ENCODE measurements at regions not wholly inside any gene's neighbourhood (a gene's known extent, or its start where the extent isn't known, plus 50 kb on each side); places are given as distances from the start of the nearest gene placed in this dataset.

DNA sequence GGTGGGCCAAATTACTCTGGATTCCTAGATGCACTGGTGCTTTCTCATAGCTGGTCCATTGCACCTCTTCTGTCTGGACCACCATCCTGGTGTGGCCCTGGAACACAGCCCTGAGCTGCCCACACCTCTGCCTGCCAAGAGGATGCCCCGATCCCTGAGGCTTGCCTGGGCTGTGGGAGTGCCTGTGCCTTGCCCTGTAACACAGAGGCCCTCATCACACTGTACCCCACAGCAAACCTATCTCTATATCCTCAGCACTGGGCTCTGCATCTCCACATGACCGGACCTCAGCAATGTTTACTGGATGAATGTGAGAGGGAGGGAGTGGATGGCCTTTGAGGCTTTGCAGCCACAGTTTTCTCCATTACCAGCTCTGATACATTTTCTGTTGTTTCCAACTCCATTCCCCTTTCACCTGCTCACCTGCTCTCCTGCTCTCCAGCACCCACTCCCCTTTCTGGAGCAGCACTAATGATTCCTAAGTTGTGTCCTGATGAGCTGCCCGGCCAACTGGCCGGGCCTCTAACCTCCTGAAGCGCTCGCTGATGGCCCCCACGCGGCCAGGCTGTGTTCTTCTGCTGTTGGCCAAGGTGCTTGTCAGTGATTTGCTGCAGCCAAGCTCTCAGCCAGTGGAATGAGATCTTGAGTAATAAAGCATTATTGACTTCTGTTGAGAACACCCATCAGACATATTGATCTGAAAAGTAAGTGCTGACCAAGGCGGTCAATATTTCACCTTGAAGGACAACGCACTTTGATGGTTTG, 232.6 kb downstream of the TEX29 start:
- H3K4me1 Mint-ChIP-seq (ENCODE audit: unreplicated experiment) = peaks cover 17% of the 10 kb centered on the region
- no peaks in the 10 kb centered on the region for H3K9me3 Mint-ChIP-seq (ENCODE audit: unreplicated experiment)
- no peak for DNase-seq (ENCODE audit: low spot score)
- H3K4me3 Mint-ChIP-seq (ENCODE audit: unreplicated experiment) = no peak overlapping the region
- H3K27me3 Mint-ChIP-seq (ENCODE audit: unreplicated experiment) = peaks cover 4% of the 10 kb centered on the region
- no peaks in the 10 kb centered on the region for H3K36me3 Mint-ChIP-seq (ENCODE audit: low read depth, unreplicated experiment)
- TF ChIP-seq, protein P1, sequence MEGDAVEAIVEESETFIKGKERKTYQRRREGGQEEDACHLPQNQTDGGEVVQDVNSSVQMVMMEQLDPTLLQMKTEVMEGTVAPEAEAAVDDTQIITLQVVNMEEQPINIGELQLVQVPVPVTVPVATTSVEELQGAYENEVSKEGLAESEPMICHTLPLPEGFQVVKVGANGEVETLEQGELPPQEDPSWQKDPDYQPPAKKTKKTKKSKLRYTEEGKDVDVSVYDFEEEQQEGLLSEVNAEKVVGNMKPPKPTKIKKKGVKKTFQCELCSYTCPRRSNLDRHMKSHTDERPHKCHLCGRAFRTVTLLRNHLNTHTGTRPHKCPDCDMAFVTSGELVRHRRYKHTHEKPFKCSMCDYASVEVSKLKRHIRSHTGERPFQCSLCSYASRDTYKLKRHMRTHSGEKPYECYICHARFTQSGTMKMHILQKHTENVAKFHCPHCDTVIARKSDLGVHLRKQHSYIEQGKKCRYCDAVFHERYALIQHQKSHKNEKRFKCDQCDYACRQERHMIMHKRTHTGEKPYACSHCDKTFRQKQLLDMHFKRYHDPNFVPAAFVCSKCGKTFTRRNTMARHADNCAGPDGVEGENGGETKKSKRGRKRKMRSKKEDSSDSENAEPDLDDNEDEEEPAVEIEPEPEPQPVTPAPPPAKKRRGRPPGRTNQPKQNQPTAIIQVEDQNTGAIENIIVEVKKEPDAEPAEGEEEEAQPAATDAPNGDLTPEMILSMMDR (IDR thresholded peaks at IDR 0.05; ENCODE audit: unreplicated experiment) = no peak
- H3K27ac Mint-ChIP-seq (ENCODE audit: unreplicated experiment) = no peak overlapping the region

DNA sequence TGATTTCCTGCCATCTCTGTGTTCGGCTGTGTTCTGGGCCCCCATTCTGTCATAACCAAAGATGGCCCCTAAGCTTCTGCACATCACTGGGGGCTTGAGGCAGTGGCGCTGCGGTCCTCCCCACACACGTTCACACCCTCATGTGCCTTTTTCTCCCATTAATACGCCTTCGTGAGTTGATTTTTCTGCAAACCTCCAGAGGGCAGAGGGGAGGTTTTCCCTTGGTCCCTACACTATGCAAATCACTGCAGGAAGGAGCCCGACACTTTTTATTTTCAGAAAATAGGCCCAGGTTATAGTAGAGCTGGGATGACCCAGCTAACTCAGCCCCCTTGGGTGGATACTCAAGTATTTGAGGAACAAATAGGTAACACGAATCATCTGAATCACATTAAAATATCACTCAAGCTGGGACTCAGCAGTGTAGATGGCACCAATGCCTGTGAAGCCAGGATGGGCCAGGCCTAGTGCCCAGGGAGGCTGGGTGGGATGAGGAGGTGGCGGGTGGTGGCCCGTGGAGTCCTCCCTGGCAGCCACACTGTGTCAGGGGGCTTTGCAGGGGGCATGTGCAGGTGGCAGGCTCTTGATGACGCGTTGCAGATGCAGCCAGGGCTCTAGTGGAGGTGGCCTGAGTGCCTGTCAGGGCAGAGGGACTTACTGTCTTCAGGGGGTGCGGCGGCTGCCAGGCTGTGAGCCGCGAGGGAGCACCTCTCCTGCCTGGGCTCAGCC, 234.3 kb downstream of the TEX29 start:
- Mint-ChIP-seq H3K9me3 (ENCODE audit: unreplicated experiment) (no peaks in the 10 kb centered on the region), H3K36me3 (ENCODE audit: low read depth, unreplicated experiment) (no peaks in the 10 kb centered on the region), H3K27ac (ENCODE audit: unreplicated experiment) (no peak overlapping the region), H3K4me3 (ENCODE audit: unreplicated experiment) (no peak overlapping the region), H3K4me1 (ENCODE audit: unreplicated experiment) (peaks cover 17% of the 10 kb centered on the region), H3K27me3 (ENCODE audit: unreplicated experiment) (peaks cover 11% of the 10 kb centered on the region)
- DNase-seq (ENCODE audit: low spot score) = no peak
- TF ChIP-seq, protein P1 (IDR thresholded peaks at IDR 0.05; ENCODE audit: unreplicated experiment) = no peak

DNA sequence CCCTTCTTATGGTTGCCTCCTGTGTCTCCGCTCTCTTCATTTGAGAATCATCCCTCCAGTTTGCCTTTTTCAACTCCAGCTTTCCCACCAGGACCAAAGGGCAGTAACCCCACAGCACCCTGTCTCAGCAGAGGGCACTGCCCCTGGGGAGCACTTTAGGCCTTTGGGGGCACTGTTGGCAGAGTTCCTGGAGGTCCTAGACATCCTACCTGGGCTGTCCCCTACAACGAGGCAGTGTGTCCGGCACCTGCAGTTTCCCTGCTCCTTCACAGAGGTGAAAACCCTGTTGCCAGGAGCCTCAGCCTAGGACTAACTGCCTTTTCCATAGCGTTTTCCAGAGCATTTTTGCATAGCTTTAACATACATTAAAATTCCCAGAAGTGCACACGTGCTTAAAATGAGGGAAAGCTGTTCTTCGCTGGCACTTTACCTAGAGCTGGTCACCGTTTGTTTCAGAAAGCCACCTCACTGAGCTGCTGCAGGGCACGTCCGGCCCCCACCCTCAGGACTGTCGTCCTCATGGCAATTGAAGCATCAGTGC, 234.9 kb downstream of the TEX29 start:
- Mint-ChIP-seq H3K27me3 (ENCODE audit: unreplicated experiment) (peaks cover 12% of the 10 kb centered on the region), H3K27ac (ENCODE audit: unreplicated experiment) (no peak overlapping the region), H3K4me3 (ENCODE audit: unreplicated experiment) (no peak overlapping the region), H3K9me3 (ENCODE audit: unreplicated experiment) (no peaks in the 10 kb centered on the region), H3K4me1 (ENCODE audit: unreplicated experiment) (peaks cover 20% of the 10 kb centered on the region), H3K36me3 (ENCODE audit: low read depth, unreplicated experiment) (no peaks in the 10 kb centered on the region)
- DNase-seq (ENCODE audit: low spot score) = no peak
- TF ChIP-seq, protein P1 (IDR thresholded peaks at IDR 0.05; ENCODE audit: unreplicated experiment) = no peak

DNA sequence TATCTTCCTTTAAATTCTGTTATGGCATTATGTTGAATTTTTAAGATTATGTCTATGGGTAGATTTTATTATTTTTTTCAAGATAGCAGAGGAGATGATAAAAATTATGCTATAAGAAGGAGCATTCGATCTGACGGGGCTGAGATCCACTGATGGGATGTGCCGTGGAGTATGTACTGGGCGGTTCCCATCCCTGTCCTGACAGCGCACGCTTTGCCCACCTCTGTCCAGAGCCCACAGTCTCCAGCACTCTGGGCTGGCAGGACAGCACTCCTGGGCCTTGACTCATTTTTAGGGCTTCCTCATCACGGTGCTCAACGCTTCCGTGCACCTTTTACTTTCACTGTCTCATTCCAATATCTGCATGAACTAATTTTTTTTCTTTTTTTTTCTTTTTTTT, 235.5 kb downstream of the TEX29 start:
- no peak overlapping the region for H3K4me3 Mint-ChIP-seq (ENCODE audit: unreplicated experiment)
- no peak overlapping the region for H3K27ac Mint-ChIP-seq (ENCODE audit: unreplicated experiment)
- DNase-seq (ENCODE audit: low spot score) = no peak
- peaks cover 21% of the 10 kb centered on the region for H3K4me1 Mint-ChIP-seq (ENCODE audit: unreplicated experiment)
- TF ChIP-seq, protein P1 (IDR thresholded peaks at IDR 0.05; ENCODE audit: unreplicated experiment) = no peak
- H3K36me3 Mint-ChIP-seq (ENCODE audit: low read depth, unreplicated experiment) = no peaks in the 10 kb centered on the region
- no peaks in the 10 kb centered on the region for H3K9me3 Mint-ChIP-seq (ENCODE audit: unreplicated experiment)
- peaks cover 12% of the 10 kb centered on the region for H3K27me3 Mint-ChIP-seq (ENCODE audit: unreplicated experiment)

DNA sequence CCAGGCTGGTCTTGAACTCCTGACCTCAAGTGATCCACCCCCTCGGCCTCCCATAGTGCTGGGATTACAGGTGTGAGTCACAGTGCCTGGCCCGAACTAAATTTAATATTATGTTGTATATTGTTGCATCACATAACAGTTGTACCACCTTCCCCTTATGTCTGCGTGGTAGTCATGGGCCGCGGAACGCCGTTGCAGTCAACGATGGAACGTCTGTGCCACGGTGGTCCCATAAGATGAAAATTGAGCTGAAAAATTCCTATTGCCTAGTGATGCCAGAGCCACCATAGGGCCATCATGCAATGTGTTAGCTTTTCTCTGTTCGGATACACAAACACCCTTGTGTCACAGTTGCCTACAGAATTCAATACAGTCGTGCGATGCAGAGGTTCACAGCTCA, 236.1 kb downstream of the TEX29 start:
- TF ChIP-seq, protein P1 (IDR thresholded peaks at IDR 0.05; ENCODE audit: unreplicated experiment) = no peak
- Mint-ChIP-seq H3K9me3 (ENCODE audit: unreplicated experiment) (no peaks in the 10 kb centered on the region), H3K4me3 (ENCODE audit: unreplicated experiment) (no peak overlapping the region), H3K27ac (ENCODE audit: unreplicated experiment) (no peak overlapping the region), H3K36me3 (ENCODE audit: low read depth, unreplicated experiment) (no peaks in the 10 kb centered on the region), H3K27me3 (ENCODE audit: unreplicated experiment) (peaks cover 12% of the 10 kb centered on the region), H3K4me1 (ENCODE audit: unreplicated experiment) (peaks cover 21% of the 10 kb centered on the region)
- no peak for DNase-seq (ENCODE audit: low spot score)
